ENCODE measurements at regions not wholly inside any gene's neighbourhood (a gene's known extent, or its start where the extent isn't known, plus 50 kb on each side); places are given as distances from the start of the nearest gene placed in this dataset.

GRCh38 chr2:215829261-215829660 is 184.1 kb downstream of the MREG start:
- TF ChIP-seq CTCF (IDR thresholded peaks at IDR 0.05) (no peak), POLR2A (IDR thresholded peaks at IDR 0.05) (no peak)

Data from right lobe of liver (tissue), 4 donors.